ENCODE measurements at regions not wholly inside any gene's neighbourhood (a gene's known extent, or its start where the extent isn't known, plus 50 kb on each side); places are given as distances from the start of the nearest gene placed in this dataset.
"Not testable (repeated sequence)": the region's sequence is repeated elsewhere in the genome, so short reads cannot be mapped to it uniquely, and the experiment has no call there.

DNA sequence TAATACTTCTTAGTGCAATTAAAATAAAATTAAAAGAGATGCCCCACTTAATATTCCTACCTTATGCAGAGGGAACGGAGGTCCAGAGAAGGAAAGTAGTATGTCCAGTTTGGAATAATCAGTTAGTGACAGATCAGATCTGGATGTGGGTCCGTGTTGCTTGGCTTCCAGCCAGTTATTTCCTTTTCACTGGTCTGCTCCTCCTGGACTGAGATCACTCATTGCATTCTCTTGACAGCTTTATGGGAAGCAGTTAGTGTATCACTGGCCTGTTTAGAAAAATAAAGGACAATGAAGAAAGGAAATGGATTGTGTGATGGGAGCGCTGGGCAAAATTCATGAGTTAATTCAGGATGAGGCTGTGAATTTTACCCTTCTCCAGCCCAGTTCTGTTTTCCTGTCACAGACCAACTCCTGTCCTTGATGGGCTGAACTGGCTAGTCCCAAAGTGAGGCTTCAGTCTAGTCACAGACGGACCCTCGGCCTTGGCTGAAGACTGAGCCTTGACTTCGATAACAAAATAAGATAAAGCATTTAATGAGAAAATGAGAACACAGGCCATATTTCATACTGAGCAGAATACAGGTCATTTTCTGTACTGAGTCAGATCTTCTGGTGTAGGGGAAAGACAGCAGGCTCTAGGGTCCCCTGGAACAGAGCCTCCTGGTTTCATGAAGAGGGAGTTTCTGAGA, 85.2 kb upstream of the TRABD2B start:
- DNase-seq = no peak

GRCh38 chr1:48080331-48081255, 83.4 kb upstream of the TRABD2B start:
- no peak for DNase-seq

DNA sequence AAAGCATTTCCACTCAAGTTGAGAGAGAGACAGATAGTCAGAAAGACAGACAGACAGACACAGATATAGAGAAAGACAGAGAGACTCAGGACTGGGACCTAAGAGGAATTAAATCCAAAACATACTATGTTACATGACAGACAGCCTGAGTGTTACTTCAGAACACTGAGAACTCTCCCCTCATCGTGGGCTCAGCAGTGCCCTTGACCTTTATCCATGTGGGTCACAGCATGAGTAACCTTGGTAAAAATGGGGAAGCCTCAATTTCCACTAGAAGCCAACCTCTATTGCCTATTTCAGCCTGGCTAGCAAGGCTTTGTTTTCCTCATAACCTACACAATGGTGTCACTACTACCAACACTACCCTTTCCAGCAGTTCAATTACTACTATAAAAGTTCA, 81.9 kb upstream of the TRABD2B start:
- DNase-seq = no peak

DNA sequence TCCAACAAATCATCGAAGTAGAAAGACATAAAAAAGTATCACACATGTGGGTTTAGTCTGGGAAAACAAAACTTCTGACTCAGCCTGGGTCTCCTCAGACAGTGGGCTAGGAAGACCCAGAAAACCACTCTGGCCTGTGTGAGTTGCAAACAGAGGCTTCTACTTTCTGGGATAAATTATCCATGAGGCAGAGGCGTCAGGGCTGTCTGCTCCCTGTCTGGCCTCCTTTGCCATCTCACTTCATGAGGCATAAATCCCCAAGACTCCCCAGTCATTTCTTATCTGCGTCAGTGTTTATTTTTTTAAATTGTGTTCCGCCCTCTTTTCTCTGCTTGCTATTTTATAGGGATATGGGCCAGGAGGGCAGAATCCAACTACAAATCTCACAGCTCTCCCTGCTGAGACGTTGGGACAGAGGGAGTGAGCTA, 80.6 kb upstream of the TRABD2B start:
- no peak for DNase-seq

- no peak for DNase-seq
These were observed 78.8 kb upstream of the TRABD2B start for GRCh38 chr1:48076017-48076416.

DNA sequence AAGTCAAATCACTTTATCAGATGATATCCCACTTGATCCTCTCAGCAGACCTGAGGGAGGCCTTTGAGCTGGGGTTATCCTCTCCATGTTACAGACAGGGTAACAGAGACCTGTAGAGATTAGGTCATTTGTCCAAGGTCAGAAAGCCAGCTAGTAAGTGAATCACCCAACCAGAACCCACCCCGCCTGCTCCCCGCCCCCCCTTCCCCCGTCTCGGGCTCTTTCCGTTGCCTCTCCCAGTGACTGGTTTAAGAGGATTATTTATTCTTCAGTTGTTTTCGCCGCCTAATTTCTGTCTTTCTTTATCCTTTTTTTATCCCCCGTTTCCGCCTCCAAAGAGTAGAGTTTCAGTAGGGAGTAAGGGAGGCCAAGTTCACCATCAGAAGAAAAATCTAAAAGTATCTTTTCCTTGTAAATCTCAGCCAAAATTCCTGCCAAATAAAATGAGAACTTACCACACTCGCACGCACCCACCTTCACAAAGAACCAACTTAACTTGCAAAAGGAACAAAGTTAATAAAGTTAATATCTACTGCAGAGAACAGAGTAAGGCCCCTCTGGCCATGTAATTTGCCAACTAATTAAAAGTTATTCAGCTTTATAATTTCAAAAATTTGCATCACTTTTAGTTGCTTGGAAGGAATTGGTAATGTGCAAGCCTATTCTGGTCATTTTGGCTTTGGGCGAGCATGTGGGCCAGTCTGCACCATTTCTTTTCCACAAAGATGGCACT, 76.8 kb upstream of the TRABD2B start:
- no peak for DNase-seq

DNA sequence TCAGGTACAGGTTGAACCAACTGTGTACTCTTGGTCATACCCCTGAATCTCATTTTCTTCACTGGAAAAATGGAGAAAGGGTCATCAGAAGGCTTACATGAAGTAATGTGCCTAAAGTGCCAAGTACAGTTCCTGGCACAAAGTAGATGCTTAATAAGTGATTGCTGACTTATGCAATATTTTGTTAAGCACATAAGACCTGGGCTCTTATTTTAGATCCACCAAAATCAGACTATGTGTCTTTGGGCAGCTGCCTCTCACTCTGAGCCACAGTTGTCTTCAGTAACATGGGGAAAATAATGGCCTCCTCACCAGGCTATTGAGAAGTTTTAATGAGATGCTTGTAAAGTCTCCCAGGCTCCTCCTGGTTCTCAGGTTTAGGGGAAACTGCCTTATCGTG, 74.3 kb upstream of the TRABD2B start:
- no peak for DNase-seq

DNA sequence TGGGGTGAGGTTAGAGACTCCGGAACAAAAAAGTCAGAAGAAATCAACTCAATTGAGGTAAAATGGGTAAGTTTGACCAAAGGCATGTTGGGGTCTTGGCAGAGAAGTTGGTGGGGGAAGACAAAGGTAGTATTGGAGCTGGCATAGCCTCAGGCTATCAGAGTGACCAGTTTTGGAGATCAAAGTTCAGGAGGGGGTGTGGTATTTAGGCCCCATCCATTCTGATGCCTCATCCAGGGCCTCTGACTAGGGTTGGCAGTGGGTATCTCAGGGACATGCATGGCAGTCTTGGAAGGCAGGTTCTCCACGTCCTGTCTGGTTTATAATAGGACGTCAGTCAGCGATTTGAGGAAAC, 73.2 kb upstream of the TRABD2B start:
- no peak for DNase-seq

- no peak for DNase-seq
These were observed 72.6 kb upstream of the TRABD2B start for GRCh38 chr1:48069662-48070395.

DNA sequence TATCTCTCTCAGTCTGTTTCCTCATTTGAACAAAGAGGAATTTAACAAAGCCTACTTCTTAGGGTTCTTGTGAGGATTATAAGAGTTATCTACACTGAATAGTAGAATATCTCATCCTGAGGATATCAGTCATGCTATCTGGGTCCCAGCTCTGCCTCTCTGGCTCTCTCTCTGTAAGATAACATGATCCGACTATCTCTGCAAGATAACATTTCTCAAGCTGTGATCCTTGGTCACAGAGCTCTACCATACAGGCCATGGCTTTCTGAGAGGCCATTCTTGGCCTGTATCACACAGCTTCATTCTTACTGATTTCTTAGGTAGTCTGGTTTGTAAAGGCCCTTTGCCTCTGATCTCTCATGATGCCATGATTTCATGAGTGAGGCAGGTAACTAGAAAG, 71.0 kb upstream of the TRABD2B start:
- DNase-seq = no peak

DNA sequence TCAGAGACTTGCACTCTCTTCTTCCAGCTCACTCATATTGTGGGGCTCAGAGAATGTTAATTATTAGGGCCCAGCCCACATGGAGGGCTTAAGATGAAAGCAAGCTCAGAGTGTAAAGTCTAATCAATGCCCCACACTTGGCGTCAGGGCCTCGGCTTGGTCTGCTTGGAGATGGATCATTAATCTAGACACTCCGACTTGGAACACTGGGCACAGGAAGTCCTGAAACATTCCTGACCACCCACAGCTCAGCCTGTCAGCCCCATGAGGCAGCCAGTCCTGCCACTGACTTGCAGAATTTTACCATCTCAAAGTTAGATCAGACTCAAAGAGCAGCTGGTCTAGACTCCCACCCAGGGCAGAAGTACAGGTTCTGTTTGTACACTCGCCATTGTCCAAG, 69.8 kb upstream of the TRABD2B start:
- no peak for DNase-seq

- not testable (repeated sequence) for DNase-seq
These were observed 67.5 kb upstream of the TRABD2B start for GRCh38 chr1:48064693-48065092.

DNA sequence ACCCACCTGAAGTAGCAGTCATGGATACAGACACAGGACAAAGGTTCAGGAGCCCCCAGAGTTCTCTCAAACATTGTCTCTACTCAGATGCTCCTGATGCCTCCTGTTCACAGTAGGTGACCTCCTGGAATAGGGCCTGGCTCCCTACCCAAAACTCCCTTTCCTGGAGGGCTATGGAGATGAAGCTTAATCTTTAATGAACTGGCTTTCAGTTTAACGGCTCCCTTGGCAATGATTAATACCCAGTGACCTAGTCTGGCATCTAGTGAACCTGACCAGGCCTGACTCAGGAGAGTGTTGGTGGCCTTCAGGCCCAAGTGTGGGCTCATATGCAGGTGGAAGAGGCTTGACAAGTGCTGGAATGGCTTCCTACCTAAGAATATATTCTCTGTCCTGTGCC, 65.2 kb upstream of the TRABD2B start:
- DNase-seq = no peak

GRCh38 chr1:48061162-48062136, 64.3 kb upstream of the TRABD2B start:
- peak; percentile 20 to 61 for DNase-seq

GRCh38 chr1:48059289-48059688, 62.1 kb upstream of the TRABD2B start:
- DNase-seq = no peak

DNA sequence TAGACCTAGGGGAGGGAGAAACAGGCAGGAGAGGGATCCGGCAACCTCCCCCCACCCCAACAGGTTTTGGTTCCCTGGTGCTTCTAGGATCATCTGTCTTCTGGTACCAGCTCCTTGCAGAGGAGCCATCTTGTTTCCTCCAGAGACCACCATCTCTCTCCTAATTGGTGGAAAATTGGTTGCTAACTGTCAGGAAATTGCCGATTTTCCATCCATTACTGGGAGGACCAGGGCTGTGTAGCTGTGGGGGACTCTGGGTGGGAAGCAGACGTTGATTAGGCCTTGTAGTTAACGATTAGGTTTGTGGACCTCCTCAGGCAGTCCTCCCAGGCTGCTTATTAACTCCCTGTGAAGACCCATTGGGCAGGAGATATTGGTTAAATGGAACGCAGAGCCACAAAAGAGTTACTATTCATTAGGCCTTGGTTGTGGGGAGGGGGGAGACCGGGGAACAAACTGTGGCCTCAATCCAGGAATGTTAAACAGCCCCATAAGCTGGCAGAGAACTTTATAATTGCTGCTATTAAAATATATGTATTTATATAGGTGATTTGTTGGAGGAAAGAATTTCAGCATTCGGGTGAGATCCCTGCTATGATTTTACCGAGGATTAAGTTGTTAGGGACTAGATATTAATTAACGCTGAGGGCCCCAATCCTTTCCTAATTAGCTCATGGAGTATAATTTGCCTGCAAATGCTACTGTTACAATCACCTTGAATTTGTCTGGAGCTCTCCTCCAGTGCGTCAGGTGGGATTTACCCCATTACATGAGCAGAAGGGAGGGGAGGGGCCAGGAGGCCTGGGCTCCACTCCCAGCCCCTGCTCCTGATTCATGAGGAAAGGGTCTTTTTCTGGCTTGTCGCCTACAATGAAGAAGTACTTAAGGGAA, 61.2 kb upstream of the TRABD2B start:
- DNase-seq = no peak

GRCh38 chr1:48057249-48057648, 60.1 kb upstream of the TRABD2B start:
- DNase-seq = no peak

- DNase-seq = no peak
These were observed 58.9 kb upstream of the TRABD2B start for GRCh38 chr1:48055876-48056764.

- no peak for DNase-seq
These were observed 57.0 kb upstream of the TRABD2B start for GRCh38 chr1:48054232-48054631.

DNA sequence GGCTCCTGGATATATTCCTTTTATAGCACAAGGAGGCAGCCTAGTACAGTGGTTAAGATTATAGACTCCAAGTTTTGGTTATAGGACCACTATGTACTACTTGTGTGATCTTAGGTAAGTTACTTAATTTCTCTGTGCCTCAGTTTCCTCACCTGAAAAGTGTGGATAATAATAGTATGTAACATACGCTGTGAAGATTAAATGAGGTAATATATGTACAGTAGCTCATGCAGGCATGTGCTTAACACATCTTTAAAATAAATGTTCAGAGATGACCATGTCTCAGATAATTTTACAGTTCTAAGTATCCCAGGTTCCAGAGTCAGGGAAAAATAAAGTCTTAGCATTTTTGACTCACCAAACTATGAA, 55.7 kb upstream of the TRABD2B start:
- DNase-seq = no peak
